PC-9 (cell line): ENCODE measurements at regions not wholly inside any gene's neighbourhood (a gene's known extent, or its start where the extent isn't known, plus 50 kb on each side); places are given as distances from the start of the nearest gene placed in this dataset.

Experiments
- BruUV-seq: library from RNA; stranded (reverse); fragments of 400-500 nt; replicated peaks from 2 replicates; lab custom pipeline; 2021; lab: Mats Ljungman, UMichigan
- CTCF ChIA-PET: fragments of 300-600 bp; sonication (Branson Sonifier 250); formaldehyde crosslinking; loops from one replicate; lab custom pipeline; 2022; ENCODE audit warnings: antibody characterized with exemption; lab: Charles Lee
- POLR2A ChIA-PET: fragments of 300-600 bp; sonication (Branson Sonifier 250); formaldehyde crosslinking; loops from one replicate; lab custom pipeline; 2022; ENCODE audit warnings: antibody characterized with exemption; ENCODE audit not compliant: unreplicated experiment; lab: Charles Lee
- DNase-seq, 2 experiments: peaks; one replicate each; pipeline versions ENCODE4 v3.0.0 to v3.0.0-alpha.2; 2015 to 2022; ENCODE audit warnings: mixed read lengths in 1 of 2
- H2AFZ ChIP-seq: fragments of 200-600 bp; sonication (generic); 2 replicates; pipeline ENCODE4 v1.8.1; 2017; ENCODE audit warnings: antibody characterized with exemption
- H3F3A ChIP-seq: fragments of 200-600 bp; sonication (generic); 2 replicates; pipeline ENCODE4 v1.8.1; 2017; ENCODE audit warnings: antibody characterized with exemption, mild to moderate bottlenecking, low read depth; ENCODE audit not compliant: insufficient read depth
- H3K27ac ChIP-seq: fragments of 200-600 bp; sonication (generic); 2 replicates; pipeline ENCODE4 v1.6.1; 2016; ENCODE audit warnings: mixed run types
- H3K27me3 ChIP-seq: fragments of 200-600 bp; sonication (generic); 2 replicates; pipeline ENCODE4 v1.6.1; 2016; ENCODE audit warnings: low read depth, mixed run types; ENCODE audit not compliant: insufficient read depth
- H3K36me3 ChIP-seq: fragments of 200-600 bp; sonication (generic); 2 replicates; pipeline ENCODE4 v1.6.1; 2016; ENCODE audit warnings: low read depth, mixed run types
- H3K4me1 ChIP-seq: fragments of 200-600 bp; sonication (generic); replicated peaks from 2 replicates; pipeline ENCODE4 v1.6.1; 2016; ENCODE audit warnings: mixed run types; ENCODE audit not compliant: insufficient read depth
- H3K4me2 ChIP-seq: fragments of 200-600 bp; sonication (generic); 2 replicates; pipeline ENCODE4 v1.6.1; 2017; ENCODE audit warnings: mixed run types
- H3K4me3 ChIP-seq: fragments of 200-600 bp; sonication (generic); 2 replicates; pipeline ENCODE4 v1.6.1; 2016; ENCODE audit warnings: mixed run types
- H3K79me2 ChIP-seq: fragments of 200-600 bp; sonication (generic); 2 replicates; pipeline ENCODE4 v1.6.1; 2017; ENCODE audit warnings: low read depth, mixed run types
- H3K9me2 ChIP-seq: fragments of 200-600 bp; sonication (generic); 2 replicates; pipeline ENCODE4 v1.8.1; 2017; ENCODE audit warnings: mild to moderate bottlenecking; ENCODE audit not compliant: insufficient read depth
- H3K9me3 ChIP-seq: fragments of 200-600 bp; sonication (generic); 2 replicates; pipeline ENCODE4 v1.8.1; 2016; ENCODE audit warnings: low read depth; ENCODE audit not compliant: insufficient read depth
- H4K20me1 ChIP-seq: fragments of 200-600 bp; sonication (generic); 2 replicates; pipeline ENCODE4 v1.8.1; 2017; ENCODE audit not compliant: insufficient read depth
- CTCF ChIP-seq: fragments of 200-600 bp; sonication (generic); conservative IDR thresholded peaks from 2 replicates; pipeline ENCODE4 v1.6.1; 2017; ENCODE audit warnings: mixed run types, antibody characterized with exemption, mild to moderate bottlenecking, moderate library complexity
- EZH2 ChIP-seq: fragments of 200-600 bp; sonication (generic); IDR thresholded peaks from 2 replicates; pipeline ENCODE4 v1.8.0; 2017; ENCODE audit warnings: antibody characterized with exemption, low read depth
- intact Hi-C: fragments of 100-400 bp; cut with micrococcal nuclease; formaldehyde crosslinking; loops from one replicate; pipeline ENCODE4 v1.10.0; 2022; ENCODE audit not compliant: unreplicated experiment

DNA sequence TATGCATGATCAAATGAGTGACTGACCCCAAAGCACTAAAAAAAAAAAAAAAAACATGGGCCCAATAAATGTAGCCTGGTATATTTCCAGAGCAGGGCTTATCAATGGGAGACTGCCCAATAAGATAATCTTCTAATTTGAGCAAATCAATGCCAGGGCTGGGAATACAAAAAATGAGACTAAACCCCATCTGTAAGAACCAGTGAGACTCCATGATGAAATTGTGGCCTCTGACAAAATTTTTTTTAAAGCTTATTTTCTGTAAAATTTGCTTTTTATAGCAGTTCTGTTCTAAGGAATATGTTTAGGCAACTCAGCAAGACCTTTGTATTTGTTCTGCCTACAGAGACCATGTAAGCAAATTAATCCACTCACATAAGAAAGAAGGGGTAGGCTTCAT, 186.8 kb upstream of the CCDC150 start:
- H3F3A ChIP-seq: no peaks in the 10 kb centered on the region
- no peaks in the 10 kb centered on the region for H4K20me1 ChIP-seq
- no peaks in the 10 kb centered on the region for H3K79me2 ChIP-seq
- no peak for DNase-seq
- H3K9me3 ChIP-seq: no peaks in the 10 kb centered on the region
- CTCF ChIA-PET: no interaction called here
- H3K4me2 ChIP-seq: no peak overlapping the region
- no TSS peak for BruUV-seq
- H3K4me3 ChIP-seq: no peak overlapping the region
- intact Hi-C loops: loop anchor here (1.0 to 10.0 kb wide), 4 partner anchors 154 to 374 kb away; no protein-coding TSS in a partner anchor
- H2AFZ ChIP-seq: no peak overlapping the region
- H3K9me2 ChIP-seq: no peaks in the 10 kb centered on the region
- H3K4me1 ChIP-seq: no peaks in the 10 kb centered on the region
- POLR2A ChIA-PET: no interaction called here
- TF ChIP-seq EZH2 (no peak), CTCF (no peak)
- no peak overlapping the region for H3K27ac ChIP-seq
- no peaks in the 10 kb centered on the region for H3K36me3 ChIP-seq
- H3K27me3 ChIP-seq: no peaks in the 10 kb centered on the region

- no peak for TF ChIP-seq EZH2
- TF ChIP-seq CTCF: peak; percentile 68
- no peaks in the 10 kb centered on the region for H3K9me3 ChIP-seq
- intact Hi-C loops: loop anchor here (1.0 to 10.0 kb wide), 4 partner anchors 155 to 375 kb away; no protein-coding TSS in a partner anchor
- no TSS peak for BruUV-seq
- peak overlapping the region; percentile 14; the same call in 1 of the 2 replicates for H3K4me2 ChIP-seq
- H3K79me2 ChIP-seq: no peaks in the 10 kb centered on the region
- DNase-seq: peak in 1 of 2 experiments; percentile 14
- H3K4me3 ChIP-seq: no peak overlapping the region
- no peaks in the 10 kb centered on the region for H3K9me2 ChIP-seq
- H3K27me3 ChIP-seq: no peaks in the 10 kb centered on the region
- H3K36me3 ChIP-seq: no peaks in the 10 kb centered on the region
- POLR2A ChIA-PET: no interaction called here
- CTCF ChIA-PET: interaction anchor here (0.5 kb wide), 1 partner anchor 1361 kb away, joined by 3 read pairs; no protein-coding TSS in a partner anchor
- H2AFZ ChIP-seq: no peak overlapping the region
- no peak overlapping the region for H3K27ac ChIP-seq
- no peaks in the 10 kb centered on the region for H3K4me1 ChIP-seq
- no peaks in the 10 kb centered on the region for H4K20me1 ChIP-seq
- no peaks in the 10 kb centered on the region for H3F3A ChIP-seq
Measured at GRCh38 chr2:196453613-196454047, 185.9 kb upstream of the CCDC150 start.

DNA sequence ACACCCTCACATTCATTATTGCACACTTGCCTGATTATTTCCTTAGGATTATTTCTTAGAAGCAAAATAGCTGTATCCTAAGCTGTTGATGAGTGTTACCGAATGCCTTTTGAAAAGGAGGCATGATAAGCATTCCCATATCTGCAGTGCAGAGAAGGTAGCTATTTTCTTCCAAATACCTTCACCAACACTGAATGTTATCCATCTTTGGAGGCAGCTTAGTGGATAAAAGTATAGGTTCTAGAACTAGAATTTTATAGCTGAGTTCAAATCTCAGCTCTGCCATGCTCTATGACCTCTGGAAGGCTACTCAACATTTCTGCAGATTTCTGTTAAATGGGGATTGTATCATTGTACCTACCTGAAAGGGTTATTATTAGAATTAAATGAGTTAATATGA, 185.0 kb upstream of the CCDC150 start:
- no peaks in the 10 kb centered on the region for H3K36me3 ChIP-seq
- intact Hi-C loops: loop anchor here (5.0 to 10.0 kb wide), 2 partner anchors 300 to 322 kb away; no protein-coding TSS in a partner anchor
- no peak overlapping the region for H2AFZ ChIP-seq
- ChIA-PET POLR2A (no interaction called here), CTCF (interaction anchor here (0.6 kb wide), 1 partner anchor 80 kb away, joined by 10 read pairs; no protein-coding TSS in a partner anchor)
- no TSS peak for BruUV-seq
- H3K79me2 ChIP-seq: no peaks in the 10 kb centered on the region
- H3K9me3 ChIP-seq: no peaks in the 10 kb centered on the region
- H3K4me3 ChIP-seq: no peak overlapping the region
- no peaks in the 10 kb centered on the region for H3K4me1 ChIP-seq
- TF ChIP-seq EZH2 (no peak), CTCF (no peak)
- H3K27ac ChIP-seq: no peak overlapping the region
- no peaks in the 10 kb centered on the region for H3K27me3 ChIP-seq
- no peak for DNase-seq
- no peaks in the 10 kb centered on the region for H4K20me1 ChIP-seq
- H3K4me2 ChIP-seq: no peak overlapping the region
- no peaks in the 10 kb centered on the region for H3K9me2 ChIP-seq
- H3F3A ChIP-seq: no peaks in the 10 kb centered on the region
